SKM-1 (cell line): ENCODE measurements at regions not wholly inside any gene's neighbourhood (a gene's known extent, or its start where the extent isn't known, plus 50 kb on each side); places are given as distances from the start of the nearest gene placed in this dataset.

ENCODE experiments used
- DNase-seq: peaks from one replicate; lab custom pipeline; 2025; ENCODE audit not compliant: unreplicated experiment; lab: John Stamatoyannopoulos, UW

DNA sequence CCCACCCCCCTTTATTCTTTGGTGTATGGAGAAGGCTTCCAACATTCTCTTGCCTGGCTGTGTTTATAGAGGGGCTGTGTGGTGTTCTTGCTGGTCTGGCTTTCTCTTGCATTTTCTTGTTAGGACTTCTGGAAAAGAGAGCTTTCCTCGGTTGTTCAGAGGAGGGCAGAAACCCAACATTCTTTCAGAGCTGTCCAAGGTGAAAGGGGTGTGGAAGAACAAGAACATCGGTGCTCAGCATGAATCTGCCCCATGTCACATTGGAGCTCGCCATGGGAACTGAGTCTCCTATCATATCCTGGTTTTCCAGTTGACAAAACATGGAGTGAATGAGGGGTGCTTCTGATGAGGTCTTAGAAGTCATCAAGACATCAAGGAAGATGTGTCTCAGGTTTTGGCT is 281.8 kb downstream of the RNF144B start:
- DNase-seq, result no peak

DNA sequence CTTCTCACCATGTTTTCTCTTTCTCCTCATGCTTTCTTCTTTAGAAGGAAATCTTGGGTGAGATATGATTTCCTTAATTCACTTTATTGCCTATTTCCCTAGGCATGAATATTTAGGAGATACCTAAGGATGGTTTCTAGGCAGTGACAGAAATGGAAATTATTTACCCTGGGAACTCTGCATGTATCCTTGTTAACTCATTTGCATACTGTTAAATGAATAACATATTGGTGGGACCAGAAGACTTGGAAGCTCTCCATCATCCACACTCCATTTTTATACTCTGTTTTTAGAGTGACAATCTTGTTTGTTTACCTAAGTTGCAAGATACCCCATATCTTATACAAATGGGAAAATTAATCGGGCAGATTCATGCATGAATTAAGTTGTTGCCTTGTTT is 285.7 kb downstream of the RNF144B start:
- DNase-seq, result no peak

DNA sequence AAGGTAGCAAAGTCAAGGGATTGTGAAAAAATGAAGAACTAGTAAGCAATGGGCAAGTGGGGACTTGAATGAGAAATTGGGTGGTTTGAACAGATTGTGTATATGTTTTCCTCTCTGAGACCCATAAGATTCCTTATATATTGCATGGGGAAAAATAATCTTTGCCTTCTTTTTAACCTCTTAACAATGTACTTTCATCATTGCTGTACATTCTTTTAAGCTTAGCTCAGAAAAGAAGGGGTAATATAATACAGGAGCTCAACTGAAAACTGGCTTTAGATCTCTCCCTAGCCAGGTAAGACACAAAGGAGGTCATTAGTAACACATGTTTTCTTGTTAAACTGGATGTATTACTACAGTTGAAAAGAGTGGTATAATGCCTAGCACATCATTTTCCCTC is 287.2 kb downstream of the RNF144B start:
- DNase-seq, result no peak

DNA sequence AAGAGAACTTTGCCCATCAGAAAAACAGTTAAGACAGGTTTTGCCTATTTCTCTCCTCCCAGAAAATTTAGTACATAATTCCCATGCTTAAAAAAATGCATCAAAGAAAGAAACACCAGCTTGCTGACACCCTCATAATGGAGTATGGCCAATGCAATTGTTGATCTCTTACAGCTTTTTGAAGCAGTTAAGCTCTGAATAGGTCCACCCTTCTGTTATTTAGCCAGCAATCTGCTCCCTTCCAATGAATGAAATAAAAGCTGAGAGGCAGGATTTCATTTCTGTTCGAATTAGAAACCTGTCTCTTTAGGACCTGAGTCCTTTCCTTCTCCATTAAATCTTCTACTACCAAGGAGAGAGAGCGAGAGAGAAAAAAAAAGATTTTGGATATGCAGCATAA is 288.7 kb downstream of the RNF144B start:
- no peak for DNase-seq

DNA sequence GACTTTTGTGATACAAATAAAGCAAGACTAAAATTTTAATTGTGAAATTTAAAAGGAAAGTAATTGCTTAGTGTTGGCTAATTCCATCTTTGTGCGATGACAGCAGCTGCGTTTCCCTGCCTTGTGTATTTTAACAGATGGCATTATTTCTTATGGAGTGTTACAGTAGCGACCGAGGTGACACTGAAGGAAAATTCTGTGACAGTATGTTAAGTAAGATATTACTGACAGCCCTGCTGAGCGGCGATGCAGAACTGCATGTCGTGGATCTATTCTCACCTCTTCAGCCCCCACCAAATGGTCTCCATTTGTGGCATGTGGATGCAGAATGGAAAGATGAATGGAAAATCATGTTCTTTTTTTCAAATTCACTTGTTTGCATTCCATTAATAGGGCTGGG is 289.4 kb downstream of the RNF144B start:
- no peak for DNase-seq

DNA sequence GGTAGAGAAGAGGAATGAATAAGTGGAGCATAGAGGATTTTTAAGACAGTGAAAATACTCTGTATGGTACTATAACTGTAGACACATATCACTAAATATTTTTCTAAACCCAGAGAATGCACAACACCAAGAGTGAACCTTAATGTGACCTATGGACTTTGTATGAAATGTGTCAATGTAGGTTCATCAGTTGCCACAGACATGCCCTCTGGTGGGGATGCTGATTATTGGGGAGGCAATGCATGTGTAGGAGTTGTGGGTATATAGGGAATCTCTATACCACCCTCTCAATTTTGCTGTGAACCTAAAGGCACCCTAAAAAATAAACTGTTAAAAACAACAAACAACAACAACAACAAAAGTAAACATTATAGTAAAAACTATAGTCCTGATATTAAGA is 293.7 kb downstream of the RNF144B start:
- no peak for DNase-seq

DNA sequence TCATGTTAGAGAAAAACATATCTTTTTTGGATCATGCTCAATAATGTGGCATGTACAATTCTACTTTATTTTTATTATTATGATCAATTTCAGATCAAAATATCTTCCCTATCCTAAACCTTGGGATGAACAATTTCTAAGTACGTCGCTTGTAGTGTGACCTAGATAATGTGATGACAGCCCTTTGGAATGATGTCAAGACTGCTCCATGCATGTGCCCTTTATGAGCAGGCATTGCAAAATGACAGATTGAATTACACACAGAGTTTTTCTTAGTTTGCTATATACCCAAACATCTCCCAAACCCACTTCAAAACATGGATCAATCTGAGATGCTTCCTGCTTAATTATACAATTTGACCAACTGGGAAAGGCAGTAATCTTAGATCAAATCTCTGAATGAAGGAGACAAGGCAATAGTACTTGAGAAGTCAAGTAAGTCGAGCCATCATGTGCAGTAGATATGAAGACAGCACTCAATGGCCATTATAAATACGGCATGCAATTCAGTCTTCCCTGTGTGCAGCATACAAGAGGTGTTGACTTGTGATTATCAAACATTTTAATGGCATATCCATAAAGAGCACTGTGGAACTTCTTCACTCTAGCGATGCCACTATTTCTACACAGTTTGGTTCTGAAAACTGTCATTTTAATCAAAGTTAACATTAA is 294.8 kb downstream of the RNF144B start:
- no peak for DNase-seq

DNA sequence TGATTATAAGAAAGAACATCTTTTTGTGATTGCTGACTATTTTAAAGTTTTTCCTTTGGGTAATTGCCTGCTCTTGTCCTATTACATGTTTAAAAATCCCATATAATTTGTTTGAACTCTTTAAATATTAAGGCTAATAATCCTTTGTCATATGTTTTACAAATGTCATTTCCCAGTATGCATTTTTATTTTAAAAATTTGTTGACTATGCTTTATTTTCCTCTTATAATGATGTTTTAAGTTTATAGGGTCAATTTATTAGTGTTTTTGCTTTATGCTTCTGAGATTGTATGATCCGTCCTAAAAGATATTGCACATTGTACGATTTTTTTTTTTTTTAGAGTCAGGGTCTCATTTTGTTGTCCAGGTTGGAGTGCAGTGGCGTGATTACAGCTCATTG is 297.2 kb downstream of the RNF144B start:
- DNase-seq, result no peak

DNA sequence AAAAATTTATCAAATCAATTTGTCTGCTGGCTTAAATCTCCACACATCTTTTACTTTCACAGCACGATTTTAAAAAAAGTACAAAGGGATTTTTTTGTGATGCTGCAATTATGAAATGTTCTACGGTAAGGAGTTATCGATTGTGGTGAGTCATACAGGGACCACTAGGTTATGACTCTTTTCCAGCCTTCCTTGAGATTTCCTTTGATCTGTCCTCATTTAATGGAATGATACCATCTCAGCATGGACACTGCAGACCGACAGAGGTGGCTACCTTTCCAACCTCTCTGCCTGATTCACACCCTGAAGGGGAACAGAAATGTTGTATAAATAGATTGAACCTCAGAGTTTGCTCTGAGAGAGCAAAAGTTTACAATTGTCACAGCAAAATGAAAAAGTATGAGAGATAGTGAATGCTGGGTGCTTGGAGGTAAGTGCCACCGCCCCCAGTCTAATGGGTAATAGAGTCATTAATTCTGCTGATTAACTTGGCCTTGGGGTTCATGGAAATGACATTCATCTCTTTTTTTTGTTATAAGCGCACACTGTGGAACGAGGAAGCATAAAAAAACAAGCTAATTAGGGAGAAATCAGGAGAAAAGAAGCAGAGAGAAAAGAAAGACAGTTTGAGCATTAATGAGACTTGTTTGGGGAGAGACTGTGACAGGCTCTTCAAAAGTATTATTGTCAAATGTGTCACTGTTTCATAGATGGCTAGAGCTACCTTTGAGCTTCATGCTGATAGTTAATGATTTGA is 306.0 kb downstream of the RNF144B start:
- DNase-seq, result no peak

DNA sequence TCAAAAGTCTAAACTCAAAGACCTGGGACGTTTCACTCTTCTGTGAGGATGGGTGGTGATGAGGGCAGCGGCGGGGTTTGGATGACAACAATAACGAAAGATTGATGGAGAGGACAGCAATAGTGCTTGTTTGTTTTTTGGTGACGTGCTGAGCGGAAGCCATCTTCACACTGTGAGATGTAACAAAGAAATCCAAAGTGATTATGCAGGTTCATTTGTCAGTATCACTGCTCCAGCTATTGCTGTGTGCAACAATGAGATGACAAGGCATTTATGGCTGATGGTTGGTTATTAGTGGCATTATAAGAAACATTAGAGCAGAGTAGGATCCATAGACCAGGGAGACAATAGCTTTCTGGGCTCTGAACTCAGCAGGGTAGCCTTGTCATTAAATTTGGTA is 306.7 kb downstream of the RNF144B start:
- DNase-seq, result no peak

DNA sequence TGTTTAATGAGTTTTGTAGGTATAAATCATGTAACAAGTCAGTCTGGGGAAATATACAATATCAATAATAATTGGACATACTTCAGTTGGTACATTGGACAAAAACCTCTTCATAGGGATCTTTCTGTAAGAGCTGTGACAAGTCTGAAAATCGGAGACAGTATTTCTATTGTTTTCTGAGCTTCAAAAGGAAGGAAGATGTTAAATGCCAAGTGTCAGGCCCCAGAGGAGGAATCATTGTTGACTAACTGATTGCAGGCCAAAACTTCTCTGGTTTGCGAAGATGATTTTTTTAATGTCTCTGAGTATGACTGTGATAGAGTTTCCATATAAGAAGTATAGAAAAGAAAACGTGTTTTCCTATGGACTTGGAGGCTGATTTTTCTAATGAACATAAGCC is 316.4 kb downstream of the RNF144B start:
- DNase-seq, result no peak

DNA sequence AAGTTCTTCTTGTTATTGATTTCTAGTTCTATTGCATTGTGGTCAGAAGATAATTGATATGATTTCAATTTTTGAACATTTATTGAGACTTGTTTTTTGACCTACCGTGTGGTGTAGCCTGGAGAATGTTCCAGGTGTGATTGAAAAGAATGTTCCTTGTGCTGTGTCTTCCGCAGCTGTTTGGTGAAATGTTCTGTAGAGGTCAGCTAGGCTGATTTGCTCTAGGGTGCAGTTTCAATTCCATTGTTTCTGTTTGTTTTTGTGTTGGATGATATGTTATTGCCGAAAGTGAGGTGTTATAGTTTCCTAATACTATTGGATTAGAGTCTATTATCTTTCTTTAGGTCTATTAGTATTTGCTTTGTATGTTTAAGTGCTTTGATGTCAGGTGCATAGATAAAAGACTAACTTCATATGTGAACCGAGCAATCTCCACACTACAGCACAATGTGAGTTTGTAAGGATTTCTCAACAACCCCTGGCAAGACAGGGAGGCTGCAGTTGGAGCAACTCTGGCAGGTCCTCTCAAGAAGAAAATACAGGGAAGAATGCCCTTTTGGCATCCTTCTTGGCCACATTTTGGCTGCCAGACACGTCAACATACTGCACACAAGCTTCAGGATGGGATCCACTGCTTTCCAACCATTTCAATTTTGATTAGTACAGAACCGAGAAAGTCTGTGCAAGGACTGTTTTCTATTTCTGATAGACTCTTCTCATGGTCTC is 320.7 kb downstream of the RNF144B start:
- DNase-seq, result no peak

DNA sequence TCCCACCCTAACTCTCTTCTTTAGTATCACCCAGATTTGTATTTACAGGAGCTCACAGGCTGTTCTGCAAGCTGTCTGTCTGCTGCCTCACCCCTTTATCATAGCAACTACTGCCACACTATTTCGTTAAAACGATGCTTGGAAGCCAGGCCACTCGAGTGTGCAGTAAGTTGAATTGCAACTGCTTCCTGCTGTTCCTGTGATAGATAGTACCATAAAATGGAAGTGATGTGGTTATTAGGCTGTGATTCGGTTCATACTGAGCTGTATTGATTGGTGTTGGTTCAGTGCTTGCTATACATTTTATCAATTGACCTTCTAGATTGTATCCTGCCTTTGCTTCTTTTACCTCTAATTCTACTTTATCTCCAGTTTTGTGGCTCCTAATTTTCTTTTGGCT is 325.4 kb downstream of the RNF144B start:
- DNase-seq, result no peak

DNA sequence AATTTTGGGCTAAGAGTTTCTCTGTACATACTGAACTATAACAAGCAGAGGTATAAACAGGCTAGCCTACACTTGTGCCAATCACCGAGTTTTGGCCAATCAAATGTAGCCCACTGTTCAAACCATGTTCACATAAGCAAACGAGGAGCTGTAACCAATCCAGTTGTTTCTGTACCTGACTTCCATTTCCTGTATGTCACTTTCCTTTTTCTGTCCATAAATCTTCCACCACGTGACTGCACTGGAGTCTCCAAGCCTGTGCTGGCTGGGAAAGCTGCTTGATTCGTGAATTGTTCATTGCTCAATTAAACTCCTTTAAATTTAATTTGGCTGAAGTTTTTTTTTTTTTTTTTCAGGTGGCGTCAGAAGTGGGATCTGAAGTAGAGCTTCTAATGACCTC is 332.9 kb downstream of the RNF144B start:
- DNase-seq, result no peak

DNA sequence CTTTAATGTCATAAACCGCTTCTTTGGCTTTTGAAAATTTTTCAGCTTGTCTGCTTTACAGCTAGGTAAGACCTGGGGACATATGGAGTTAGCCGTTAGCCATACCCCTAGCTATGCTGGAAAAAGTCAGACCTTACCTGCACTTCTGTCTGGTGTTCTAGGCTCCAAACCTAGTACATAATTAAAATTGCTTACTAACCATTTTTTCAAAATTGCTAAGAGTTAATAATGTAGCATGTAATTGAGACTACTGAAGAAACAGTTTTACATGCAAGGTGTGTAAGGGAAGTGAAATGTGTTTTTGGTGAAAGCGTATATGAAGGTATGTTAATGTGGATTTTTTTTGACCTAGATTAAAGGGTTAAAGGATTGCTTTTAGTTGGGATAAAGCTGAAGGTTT is 336.9 kb downstream of the RNF144B start:
- DNase-seq, result no peak

DNA sequence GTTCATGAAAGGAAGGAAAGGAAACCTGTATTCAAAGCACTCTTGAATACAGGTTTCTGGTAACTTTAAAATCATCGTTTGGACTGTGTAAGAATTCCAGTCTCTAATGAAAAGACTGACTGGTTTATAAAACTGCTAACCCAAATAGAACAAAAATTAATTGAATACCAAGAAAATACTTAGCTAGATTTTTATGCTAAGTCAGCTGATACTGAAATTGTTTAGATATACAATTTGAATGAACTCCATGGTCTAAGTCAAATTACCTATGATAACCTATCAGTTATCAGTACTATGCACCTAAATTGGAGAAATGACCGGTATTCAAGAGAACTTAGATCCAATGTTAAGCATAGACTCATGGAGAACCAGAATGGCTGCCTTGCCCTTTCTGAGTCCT is 338.3 kb downstream of the RNF144B start:
- DNase-seq, result no peak

DNA sequence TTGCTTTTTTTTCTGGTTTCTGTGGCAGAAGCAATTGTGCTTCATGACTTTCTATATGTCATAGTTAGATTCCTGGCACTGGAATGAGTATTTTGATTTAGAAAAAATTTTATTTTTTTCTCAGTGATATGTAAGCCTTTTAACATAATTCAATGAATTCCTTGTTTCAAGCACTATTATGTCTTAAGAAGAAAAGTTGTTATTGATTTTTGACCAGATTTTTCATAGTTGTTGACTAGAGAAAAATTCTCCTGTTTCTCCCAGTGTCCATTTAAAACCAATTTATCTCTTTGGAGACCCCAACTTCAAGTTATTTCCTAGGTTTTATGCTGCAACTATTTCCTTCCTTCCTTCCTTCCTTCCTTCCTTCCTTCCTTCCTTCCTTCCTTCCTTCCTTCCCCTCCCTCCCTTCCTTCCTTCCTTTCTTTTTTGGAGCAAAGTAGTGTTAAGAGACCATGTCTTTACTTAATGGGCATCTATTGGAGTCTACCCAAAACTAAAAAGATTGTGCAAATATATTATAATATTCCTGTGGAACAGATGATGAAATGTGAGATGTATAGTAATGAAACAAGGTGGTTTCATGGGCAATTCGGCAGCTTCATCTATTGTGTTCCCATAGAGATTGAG is 346.9 kb downstream of the RNF144B start:
- DNase-seq, result no peak

DNA sequence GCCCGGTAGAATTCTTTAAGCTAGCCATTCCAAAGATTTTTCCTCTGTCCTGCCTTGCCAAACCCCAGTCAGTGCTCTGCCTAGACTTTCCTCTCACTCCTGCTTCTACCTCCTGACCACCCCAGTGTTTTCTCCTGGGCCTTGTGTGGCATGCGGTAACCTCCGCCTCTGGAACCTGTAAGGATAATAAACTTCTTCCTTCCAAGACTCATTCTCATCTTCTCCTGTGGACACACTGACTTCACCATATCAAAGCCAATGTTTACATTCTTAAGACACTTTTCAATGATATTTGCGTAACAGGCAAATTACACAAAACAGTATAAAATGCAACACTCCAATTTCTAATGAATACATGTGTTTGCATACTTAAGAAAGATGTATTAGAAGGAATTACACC is 354.6 kb downstream of the RNF144B start:
- DNase-seq, result no peak

DNA sequence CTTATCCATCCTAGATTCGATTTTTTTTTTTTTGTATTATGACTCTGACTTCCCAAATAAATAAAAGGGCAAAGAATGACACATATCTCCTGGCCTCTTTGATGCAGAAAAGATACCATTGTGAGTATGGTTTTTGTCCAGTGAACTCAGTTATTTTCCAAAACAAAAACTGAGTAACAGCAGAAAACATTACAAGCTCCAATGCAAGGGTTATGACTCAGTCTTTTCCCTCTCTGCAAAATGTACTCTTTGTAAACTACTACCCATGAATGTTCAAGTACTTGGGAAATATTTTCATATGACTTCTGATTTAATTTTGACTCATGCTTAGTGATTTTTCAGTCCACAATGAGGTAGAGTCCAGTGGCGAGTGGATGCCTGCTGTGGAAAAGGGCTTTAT is 355.3 kb downstream of the RNF144B start:
- no peak for DNase-seq

DNA sequence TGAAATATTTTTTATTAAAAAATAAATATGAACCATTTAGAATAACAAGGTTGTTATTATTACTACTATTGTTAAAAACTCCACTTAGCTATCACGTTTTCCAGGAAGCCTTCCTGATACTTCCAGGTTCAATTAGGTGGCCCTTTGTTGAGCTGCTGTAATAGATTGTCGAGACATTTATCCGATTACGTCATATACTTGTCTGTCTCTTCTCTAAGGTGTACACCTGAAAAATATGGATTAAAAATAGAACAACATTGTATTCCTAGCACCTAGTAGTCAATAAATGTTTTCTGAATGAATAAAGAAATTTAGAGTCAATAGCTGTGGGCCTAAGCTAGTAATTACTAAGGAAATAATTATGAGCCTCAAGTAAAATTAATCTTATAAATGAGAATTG is 359.6 kb downstream of the RNF144B start:
- DNase-seq, result no peak

DNA sequence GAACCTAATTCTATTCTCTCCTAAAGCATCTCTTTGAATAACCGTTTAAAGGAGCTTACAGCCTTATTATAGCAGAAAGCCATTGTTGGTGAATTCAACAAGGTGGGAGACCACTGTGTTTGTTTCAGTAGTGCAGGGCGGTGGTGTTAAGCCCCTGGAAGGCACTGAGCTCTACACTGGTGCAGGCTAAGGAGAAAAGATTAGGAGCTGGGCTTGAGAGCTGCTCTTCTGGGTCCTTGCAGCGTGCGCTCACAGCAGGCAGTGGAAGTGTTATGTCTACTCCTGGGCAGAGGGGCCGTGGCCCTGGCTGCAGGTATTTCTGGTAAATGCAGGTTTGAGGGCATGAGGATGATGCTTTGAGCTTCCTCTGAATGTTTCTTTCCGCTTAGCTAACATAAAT is 361.2 kb downstream of the RNF144B start:
- no peak for DNase-seq
